BLaER1 (cell line): ENCODE measurements at regions not wholly inside any gene's neighbourhood (a gene's known extent, or its start where the extent isn't known, plus 50 kb on each side); places are given as distances from the start of the nearest gene placed in this dataset.
"Not testable (repeated sequence)": the region's sequence is repeated elsewhere in the genome, so short reads cannot be mapped to it uniquely, and the experiment has no call there.

Experiments used
- H3K27ac ChIP-seq: shearing (Covaris generic); formaldehyde crosslinking; 2 replicates; pipeline ENCODE4 v1.8.1; 2022
- H3K27me3 ChIP-seq: shearing (Covaris generic); formaldehyde crosslinking; 2 replicates; pipeline ENCODE4 v1.8.1; 2022
- H3K36me3 ChIP-seq: shearing (Covaris generic); formaldehyde crosslinking; 2 replicates; pipeline ENCODE4 v1.8.1; 2022
- H3K4me1 ChIP-seq: shearing (Covaris generic); formaldehyde crosslinking; 2 replicates; pipeline ENCODE4 v1.8.1; 2022
- H3K4me2 ChIP-seq: shearing (Covaris generic); formaldehyde crosslinking; 2 replicates; pipeline ENCODE4 v1.8.1; 2022
- H3K4me3 ChIP-seq: shearing (Covaris generic); formaldehyde crosslinking; 2 replicates; pipeline ENCODE4 v1.8.1; 2022
- H3K9ac ChIP-seq: shearing (Covaris generic); formaldehyde crosslinking; 2 replicates; pipeline ENCODE4 v1.8.1; 2022
- H3K9me3 ChIP-seq: shearing (Covaris generic); formaldehyde crosslinking; 2 replicates; pipeline ENCODE4 v1.8.1; 2022
- H4K20me1 ChIP-seq: shearing (Covaris generic); formaldehyde crosslinking; 2 replicates; pipeline ENCODE4 v1.8.1; 2022
- Cebpa-rat ChIP-seq: shearing (Covaris generic); IDR thresholded peaks from 2 replicates; pipeline ENCODE4 v1.8.1; 2022

GRCh38 chr12:58117667-58118066 lies 176.3 kb downstream of the ATP23 start:
- no peak for TF ChIP-seq Cebpa-rat
- Histone ChIP-seq H3K4me1 (peaks cover 5% of the 10 kb centered on the region; the same call in 1 of the 2 replicates), H3K27me3 (no peaks in the 10 kb centered on the region), H3K4me2 (no peak overlapping the region), H3K27ac (no peak overlapping the region), H3K9ac (no peak overlapping the region), H3K9me3 (no peaks in the 10 kb centered on the region; the same call in none of the 2 replicates), H4K20me1 (no peaks in the 10 kb centered on the region), H3K4me3 (no peak overlapping the region), H3K36me3 (no peaks in the 10 kb centered on the region)

- not testable (repeated sequence) for H3K9me3 ChIP-seq, H3K4me2 ChIP-seq, H4K20me1 ChIP-seq, H3K4me3 ChIP-seq, H3K4me1 ChIP-seq, H3K36me3 ChIP-seq, H3K27me3 ChIP-seq, H3K27ac ChIP-seq, H3K9ac ChIP-seq
These were observed 184.4 kb downstream of the ATP23 start for GRCh38 chr12:58125761-58126160.

GRCh38 chr12:58131986-58132755 lies 190.8 kb downstream of the ATP23 start:
- Histone ChIP-seq H3K27ac (no peak overlapping the region), H3K9ac (no peak overlapping the region), H3K27me3 (no peaks in the 10 kb centered on the region), H3K4me3 (no peak overlapping the region), H3K4me2 (no peak overlapping the region), H3K4me1 (no peaks in the 10 kb centered on the region), H4K20me1 (no peaks in the 10 kb centered on the region), H3K36me3 (no peaks in the 10 kb centered on the region), H3K9me3 (no peaks in the 10 kb centered on the region)
- no peak for TF ChIP-seq Cebpa-rat

- no peak overlapping the region for H3K4me3 ChIP-seq
- H3K9ac ChIP-seq: no peak overlapping the region
- TF ChIP-seq Cebpa-rat: no peak
These were observed 197.1 kb downstream of the ATP23 start for GRCh38 chr12:58138424-58138823.

GRCh38 chr12:58139894-58140293 lies 198.5 kb downstream of the ATP23 start:
- no peaks in the 10 kb centered on the region for H3K36me3 ChIP-seq
- no peak overlapping the region for H3K4me2 ChIP-seq

More at GRCh38 chr12:58138424-58138823, 197.1 kb downstream of the ATP23 start:
- H3K36me3 ChIP-seq: no peaks in the 10 kb centered on the region
- no peaks in the 10 kb centered on the region for H3K9me3 ChIP-seq
- no peak overlapping the region for H3K4me2 ChIP-seq
- no peaks in the 10 kb centered on the region for H3K27me3 ChIP-seq
- no peaks in the 10 kb centered on the region for H4K20me1 ChIP-seq
- H3K27ac ChIP-seq: no peak overlapping the region
- H3K4me1 ChIP-seq: no peaks in the 10 kb centered on the region

GRCh38 chr12:58140395-58140794 lies 199.0 kb downstream of the ATP23 start:
- Histone ChIP-seq H3K27me3 (no peaks in the 10 kb centered on the region), H3K27ac (no peak overlapping the region), H3K9me3 (0 out of 2 replicates have a peak, but pooled peaks cover 3% of the 10 kb centered on the region), H3K4me1 (no peaks in the 10 kb centered on the region), H3K4me3 (no peak overlapping the region), H3K4me2 (no peak overlapping the region), H3K9ac (no peak overlapping the region), H4K20me1 (no peaks in the 10 kb centered on the region), H3K36me3 (no peaks in the 10 kb centered on the region)
- TF ChIP-seq Cebpa-rat: no peak

More at GRCh38 chr12:58139894-58140293, 198.5 kb downstream of the ATP23 start:
- no peak for TF ChIP-seq Cebpa-rat
- H4K20me1 ChIP-seq: no peaks in the 10 kb centered on the region
- no peaks in the 10 kb centered on the region for H3K4me1 ChIP-seq
- no peak overlapping the region for H3K27ac ChIP-seq
- no peak overlapping the region for H3K4me3 ChIP-seq
- H3K9me3 ChIP-seq: 0 out of 2 replicates have a peak, but pooled peaks cover 2% of the 10 kb centered on the region
- no peak overlapping the region for H3K9ac ChIP-seq
- no peaks in the 10 kb centered on the region for H3K27me3 ChIP-seq

- TF ChIP-seq Cebpa-rat: no peak
- Histone ChIP-seq H3K9ac (no peak overlapping the region), H3K4me3 (no peak overlapping the region), H3K9me3 (0 out of 2 replicates have a peak, but pooled peaks cover 3% of the 10 kb centered on the region), H3K4me1 (no peaks in the 10 kb centered on the region), H4K20me1 (no peaks in the 10 kb centered on the region), H3K27ac (no peak overlapping the region), H3K36me3 (no peaks in the 10 kb centered on the region), H3K4me2 (no peak overlapping the region), H3K27me3 (no peaks in the 10 kb centered on the region)
These were observed 201.6 kb downstream of the ATP23 start for GRCh38 chr12:58142991-58143390.

GRCh38 chr12:58143498-58143995 lies 202.2 kb downstream of the ATP23 start:
- H4K20me1 ChIP-seq: no peaks in the 10 kb centered on the region
- H3K9me3 ChIP-seq: 0 out of 2 replicates have a peak, but pooled peaks cover 3% of the 10 kb centered on the region
- no peak overlapping the region for H3K4me2 ChIP-seq
- no peaks in the 10 kb centered on the region for H3K27me3 ChIP-seq
- no peak overlapping the region for H3K9ac ChIP-seq
- no peak overlapping the region for H3K4me3 ChIP-seq
- TF ChIP-seq Cebpa-rat: no peak
- H3K4me1 ChIP-seq: no peaks in the 10 kb centered on the region
- H3K36me3 ChIP-seq: no peaks in the 10 kb centered on the region
- H3K27ac ChIP-seq: no peak overlapping the region

GRCh38 chr12:58148405-58148804 lies 207.0 kb downstream of the ATP23 start:
- no peaks in the 10 kb centered on the region for H4K20me1 ChIP-seq
- no peak overlapping the region for H3K4me3 ChIP-seq
- no peak overlapping the region for H3K9ac ChIP-seq
- 0 out of 2 replicates have a peak, but pooled peaks cover 3% of the 10 kb centered on the region for H3K9me3 ChIP-seq
- no peaks in the 10 kb centered on the region for H3K36me3 ChIP-seq
- no peaks in the 10 kb centered on the region for H3K4me1 ChIP-seq
- TF ChIP-seq Cebpa-rat: no peak
- no peak overlapping the region for H3K27ac ChIP-seq
- H3K4me2 ChIP-seq: no peak overlapping the region
- H3K27me3 ChIP-seq: no peaks in the 10 kb centered on the region

GRCh38 chr12:58148976-58149375 lies 207.6 kb downstream of the ATP23 start:
- no peaks in the 10 kb centered on the region for H3K4me1 ChIP-seq
- no peak overlapping the region for H3K4me3 ChIP-seq
- H3K9me3 ChIP-seq: 0 out of 2 replicates have a peak, but pooled peaks cover 3% of the 10 kb centered on the region
- H3K36me3 ChIP-seq: no peaks in the 10 kb centered on the region
- no peaks in the 10 kb centered on the region for H4K20me1 ChIP-seq
- H3K9ac ChIP-seq: no peak overlapping the region
- no peak overlapping the region for H3K4me2 ChIP-seq
- TF ChIP-seq Cebpa-rat: no peak
- H3K27ac ChIP-seq: no peak overlapping the region
- H3K27me3 ChIP-seq: no peaks in the 10 kb centered on the region
